GM10248 (cell line): ENCODE measurements at regions not wholly inside any gene's neighbourhood (a gene's known extent, or its start where the extent isn't known, plus 50 kb on each side); places are given as distances from the start of the nearest gene placed in this dataset.

Experiments
- CTCF ChIA-PET: fragments of 300-600 bp; sonication (Branson Sonifier 250); formaldehyde crosslinking; extraction: SDS; loops from one replicate; lab custom pipeline; 2021; ENCODE audit warnings: antibody characterized with exemption; lab: Yijun Ruan, JAX
- POLR2A ChIA-PET: fragments of 350-650 bp; sonication (Branson Sonifier 250); formaldehyde crosslinking; extraction: SDS; loops from one replicate; lab custom pipeline; 2020; ENCODE audit warnings: antibody characterized with exemption; lab: Yijun Ruan, JAX
- DNase-seq: peaks from one replicate; pipeline ENCODE4 v3.0.0; 2012; ENCODE audit errors: extremely low spot score
- TF ChIP-seq, protein P1 (sequence below): IDR thresholded peaks from 2 replicates; pipeline ENCODE4 v1.5.1; 2012; ENCODE audit warnings: mild to moderate bottlenecking, low read depth; ENCODE audit errors: extremely low read depth, missing control alignments, control extremely low read depth

GRCh38 chr5:12312343-12312742 is 408.1 kb upstream of the CTNND2 start:
- TF ChIP-seq, protein P1, sequence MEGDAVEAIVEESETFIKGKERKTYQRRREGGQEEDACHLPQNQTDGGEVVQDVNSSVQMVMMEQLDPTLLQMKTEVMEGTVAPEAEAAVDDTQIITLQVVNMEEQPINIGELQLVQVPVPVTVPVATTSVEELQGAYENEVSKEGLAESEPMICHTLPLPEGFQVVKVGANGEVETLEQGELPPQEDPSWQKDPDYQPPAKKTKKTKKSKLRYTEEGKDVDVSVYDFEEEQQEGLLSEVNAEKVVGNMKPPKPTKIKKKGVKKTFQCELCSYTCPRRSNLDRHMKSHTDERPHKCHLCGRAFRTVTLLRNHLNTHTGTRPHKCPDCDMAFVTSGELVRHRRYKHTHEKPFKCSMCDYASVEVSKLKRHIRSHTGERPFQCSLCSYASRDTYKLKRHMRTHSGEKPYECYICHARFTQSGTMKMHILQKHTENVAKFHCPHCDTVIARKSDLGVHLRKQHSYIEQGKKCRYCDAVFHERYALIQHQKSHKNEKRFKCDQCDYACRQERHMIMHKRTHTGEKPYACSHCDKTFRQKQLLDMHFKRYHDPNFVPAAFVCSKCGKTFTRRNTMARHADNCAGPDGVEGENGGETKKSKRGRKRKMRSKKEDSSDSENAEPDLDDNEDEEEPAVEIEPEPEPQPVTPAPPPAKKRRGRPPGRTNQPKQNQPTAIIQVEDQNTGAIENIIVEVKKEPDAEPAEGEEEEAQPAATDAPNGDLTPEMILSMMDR, result no peak
- DNase-seq, result no peak
- ChIA-PET CTCF (no interaction called here), POLR2A (no interaction called here)

DNA sequence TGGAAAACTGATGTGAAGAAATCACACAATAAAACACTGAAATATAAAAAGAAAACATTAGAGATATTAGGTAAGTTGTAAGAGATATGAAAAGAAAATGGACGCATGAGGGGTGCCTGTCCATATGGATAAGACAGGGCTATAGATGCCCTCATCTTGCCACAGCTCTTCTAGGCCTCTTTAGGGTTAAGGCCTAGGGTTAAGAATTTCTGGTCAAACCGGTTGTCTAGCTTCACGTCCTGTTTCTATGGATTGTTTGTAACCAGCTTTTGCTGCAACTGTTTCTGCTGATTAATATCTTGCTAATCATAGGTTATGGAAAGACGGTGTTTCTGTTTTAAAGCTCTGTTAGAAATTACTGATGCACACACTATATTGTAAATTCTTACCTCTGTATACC is 389.9 kb upstream of the CTNND2 start:
- ChIA-PET POLR2A (no interaction called here), CTCF (interaction anchor here (1.6 kb wide), 1 partner anchor 9 kb away, joined by 4 read pairs; no protein-coding TSS in a partner anchor)
- no peak for DNase-seq
- TF ChIP-seq, protein P1, result no peak

DNA sequence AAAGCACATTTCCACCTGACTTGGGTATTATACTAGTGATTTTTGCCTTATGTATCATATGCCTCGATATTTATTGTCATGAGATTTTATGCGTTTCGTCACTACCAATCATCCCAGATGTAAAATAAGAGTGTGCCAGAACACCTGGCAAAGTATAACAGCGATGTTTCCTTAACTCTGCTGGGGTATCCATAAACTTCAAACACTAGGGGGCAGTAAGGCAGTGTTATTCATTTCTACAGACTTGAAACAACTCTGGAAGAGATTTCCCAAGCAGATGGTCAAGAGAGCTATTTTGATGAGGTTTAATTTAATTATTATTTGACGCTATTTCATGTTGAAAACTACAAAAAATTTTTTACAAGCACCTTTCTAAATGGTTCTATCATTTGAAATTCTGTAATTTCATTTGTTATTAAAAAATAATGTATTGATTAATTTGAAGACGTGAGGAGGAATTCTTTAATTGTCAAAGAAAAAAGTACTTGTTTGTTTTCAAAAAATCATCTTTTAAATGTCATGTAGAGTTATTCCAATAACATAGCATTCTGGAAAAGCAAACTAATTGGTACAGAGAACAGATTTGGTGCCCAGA is 388.5 kb upstream of the CTNND2 start:
- POLR2A ChIA-PET, result no interaction called here
- CTCF ChIA-PET, result interaction anchor here (1.3 kb wide), 1 partner anchor 46 kb away, joined by 3 read pairs; no protein-coding TSS in a partner anchor
- TF ChIP-seq, protein P1, result no peak
- no peak for DNase-seq

GRCh38 chr5:12284604-12285003 is 380.4 kb upstream of the CTNND2 start:
- TF ChIP-seq, protein P1, result no peak
- CTCF ChIA-PET, result no interaction called here
- POLR2A ChIA-PET, result no interaction called here
- no peak for DNase-seq

DNA sequence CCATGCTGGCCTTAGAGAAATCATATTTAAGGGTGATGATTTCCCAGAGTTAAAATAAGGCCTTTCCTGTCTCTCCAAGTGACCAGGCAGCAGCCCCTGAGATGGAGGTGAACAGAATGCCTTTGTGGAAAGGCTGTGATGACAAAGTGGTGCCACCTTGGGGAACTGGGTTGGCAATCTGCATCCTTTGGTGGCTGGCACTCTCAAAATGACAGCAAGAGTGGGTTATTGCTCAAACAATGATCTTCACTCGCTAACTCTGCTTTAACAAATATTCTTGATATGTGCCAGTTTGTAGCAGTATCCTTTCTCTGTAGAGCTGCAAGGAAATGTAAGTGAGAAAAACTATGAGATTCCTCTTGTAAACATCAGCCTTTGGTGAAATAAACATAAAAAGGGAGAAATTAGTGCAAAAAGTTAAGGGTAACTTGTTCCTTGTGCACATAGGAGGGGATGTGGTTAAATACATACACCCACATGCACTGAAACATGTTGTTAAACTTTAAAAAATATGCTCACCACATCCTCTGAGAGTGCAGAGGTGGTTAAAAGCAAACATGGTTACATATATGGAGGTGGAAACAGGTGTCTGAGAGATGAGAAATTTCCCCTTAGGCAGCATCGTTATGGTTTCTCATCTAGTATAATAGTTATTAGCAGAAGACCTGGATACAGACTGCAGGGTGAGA is 373.4 kb upstream of the CTNND2 start:
- TF ChIP-seq, protein P1, result no peak
- DNase-seq, result no peak
- CTCF ChIA-PET, result no interaction called here
- POLR2A ChIA-PET, result no interaction called here

DNA sequence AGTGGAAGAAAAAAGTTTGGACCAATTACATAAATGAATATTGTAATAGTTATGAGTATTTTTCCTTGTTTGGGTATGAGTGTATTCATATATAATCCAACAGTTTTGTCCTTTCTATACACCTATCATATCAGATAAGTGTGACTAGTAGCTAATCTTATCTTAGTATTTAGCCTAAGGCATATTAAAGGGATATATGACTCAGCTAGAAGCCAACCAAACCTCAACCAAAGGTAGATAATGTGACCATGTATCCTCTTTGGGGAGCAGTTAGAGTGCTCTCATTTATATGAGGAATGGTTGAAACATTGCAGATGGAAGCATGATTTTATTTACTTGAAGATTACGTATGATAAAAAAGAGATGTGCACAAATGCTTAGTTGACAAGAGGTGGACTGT is 370.0 kb upstream of the CTNND2 start:
- POLR2A ChIA-PET, result no interaction called here
- TF ChIP-seq, protein P1, result no peak
- CTCF ChIA-PET, result interaction anchor here (0.9 kb wide), 1 partner anchor 8 kb away, joined by 3 read pairs; no protein-coding TSS in a partner anchor
- no peak for DNase-seq
